HFF-Myc (cell line): ENCODE measurements at regions not wholly inside any gene's neighbourhood (a gene's known extent, or its start where the extent isn't known, plus 50 kb on each side); places are given as distances from the start of the nearest gene placed in this dataset.

ENCODE experiments used
- DNase-seq: peaks from one replicate; pipeline ENCODE4 v3.0.0-alpha.2; 2011; ENCODE audit warnings: low read depth; ENCODE audit errors: extremely low read depth
- H3K4me3 ChIP-seq: replicated peaks from 2 replicates; pipeline ENCODE4 v1.5.1; 2011; ENCODE audit warnings: low read depth, mild to moderate bottlenecking, control low read depth, low read length
- TF ChIP-seq, protein P1 (sequence below): IDR thresholded peaks from 2 replicates; pipeline ENCODE4 v1.5.1; 2012; ENCODE audit warnings: mild to moderate bottlenecking, low read depth, low read length, control low read depth; ENCODE audit errors: missing control alignments

GRCh38 chrX:40165206-40165605, 67.4 kb upstream of the BCOR start:
- TF ChIP-seq, protein P1, sequence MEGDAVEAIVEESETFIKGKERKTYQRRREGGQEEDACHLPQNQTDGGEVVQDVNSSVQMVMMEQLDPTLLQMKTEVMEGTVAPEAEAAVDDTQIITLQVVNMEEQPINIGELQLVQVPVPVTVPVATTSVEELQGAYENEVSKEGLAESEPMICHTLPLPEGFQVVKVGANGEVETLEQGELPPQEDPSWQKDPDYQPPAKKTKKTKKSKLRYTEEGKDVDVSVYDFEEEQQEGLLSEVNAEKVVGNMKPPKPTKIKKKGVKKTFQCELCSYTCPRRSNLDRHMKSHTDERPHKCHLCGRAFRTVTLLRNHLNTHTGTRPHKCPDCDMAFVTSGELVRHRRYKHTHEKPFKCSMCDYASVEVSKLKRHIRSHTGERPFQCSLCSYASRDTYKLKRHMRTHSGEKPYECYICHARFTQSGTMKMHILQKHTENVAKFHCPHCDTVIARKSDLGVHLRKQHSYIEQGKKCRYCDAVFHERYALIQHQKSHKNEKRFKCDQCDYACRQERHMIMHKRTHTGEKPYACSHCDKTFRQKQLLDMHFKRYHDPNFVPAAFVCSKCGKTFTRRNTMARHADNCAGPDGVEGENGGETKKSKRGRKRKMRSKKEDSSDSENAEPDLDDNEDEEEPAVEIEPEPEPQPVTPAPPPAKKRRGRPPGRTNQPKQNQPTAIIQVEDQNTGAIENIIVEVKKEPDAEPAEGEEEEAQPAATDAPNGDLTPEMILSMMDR = no peak
- H3K4me3 ChIP-seq = no peak overlapping the region
- no peak for DNase-seq

- TF ChIP-seq, protein P1 = no peak
- no peak overlapping the region for H3K4me3 ChIP-seq
- DNase-seq = no peak
These were observed 67.0 kb upstream of the BCOR start for GRCh38 chrX:40164751-40165150.

- peak overlapping the region; percentile 31 for H3K4me3 ChIP-seq
- no peak for DNase-seq
- TF ChIP-seq, protein P1 = no peak
These were observed 60.4 kb upstream of the BCOR start for GRCh38 chrX:40158036-40158706.

DNA sequence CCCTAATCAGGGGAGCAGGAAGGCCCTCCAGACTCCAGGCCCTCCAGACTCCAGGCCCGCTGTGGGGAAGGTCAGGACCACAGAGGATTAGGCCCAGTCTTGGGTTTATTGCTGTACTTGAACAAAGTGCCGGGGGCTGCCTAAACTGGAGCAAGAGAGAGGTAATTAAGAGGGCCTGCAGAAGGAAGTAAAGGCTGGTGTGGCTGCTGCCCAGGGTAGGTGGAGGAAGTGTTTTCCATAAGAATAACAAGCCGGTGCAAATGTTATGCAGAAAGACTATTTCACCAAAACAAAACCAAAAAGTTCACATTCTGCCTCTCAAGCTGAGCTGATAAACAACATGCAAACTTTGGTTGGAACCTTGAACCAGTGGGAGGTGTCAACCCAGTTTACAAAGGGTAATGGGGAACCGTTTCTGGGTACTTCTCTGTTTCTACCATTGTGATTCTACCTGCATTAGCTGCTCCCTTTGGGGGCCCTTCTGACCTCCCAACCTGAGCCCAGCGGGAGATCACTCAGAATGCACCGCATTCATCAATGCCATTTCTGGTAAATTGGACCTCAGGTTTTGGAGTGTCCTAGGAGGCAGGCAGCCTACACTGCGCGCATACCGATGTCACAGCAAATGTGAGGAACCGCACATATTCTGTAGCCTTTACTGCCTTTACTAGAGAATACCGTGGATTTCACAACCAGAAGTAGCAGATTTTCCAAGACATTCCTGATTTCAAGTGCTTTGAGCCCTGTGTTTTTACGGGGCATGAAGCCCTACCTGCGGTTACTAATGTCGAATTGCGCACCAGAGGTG, 59.7 kb upstream of the BCOR start:
- TF ChIP-seq, protein P1 = no peak
- peak overlapping the region; percentile 21; the same call in 1 of the 2 replicates for H3K4me3 ChIP-seq
- no peak for DNase-seq

DNA sequence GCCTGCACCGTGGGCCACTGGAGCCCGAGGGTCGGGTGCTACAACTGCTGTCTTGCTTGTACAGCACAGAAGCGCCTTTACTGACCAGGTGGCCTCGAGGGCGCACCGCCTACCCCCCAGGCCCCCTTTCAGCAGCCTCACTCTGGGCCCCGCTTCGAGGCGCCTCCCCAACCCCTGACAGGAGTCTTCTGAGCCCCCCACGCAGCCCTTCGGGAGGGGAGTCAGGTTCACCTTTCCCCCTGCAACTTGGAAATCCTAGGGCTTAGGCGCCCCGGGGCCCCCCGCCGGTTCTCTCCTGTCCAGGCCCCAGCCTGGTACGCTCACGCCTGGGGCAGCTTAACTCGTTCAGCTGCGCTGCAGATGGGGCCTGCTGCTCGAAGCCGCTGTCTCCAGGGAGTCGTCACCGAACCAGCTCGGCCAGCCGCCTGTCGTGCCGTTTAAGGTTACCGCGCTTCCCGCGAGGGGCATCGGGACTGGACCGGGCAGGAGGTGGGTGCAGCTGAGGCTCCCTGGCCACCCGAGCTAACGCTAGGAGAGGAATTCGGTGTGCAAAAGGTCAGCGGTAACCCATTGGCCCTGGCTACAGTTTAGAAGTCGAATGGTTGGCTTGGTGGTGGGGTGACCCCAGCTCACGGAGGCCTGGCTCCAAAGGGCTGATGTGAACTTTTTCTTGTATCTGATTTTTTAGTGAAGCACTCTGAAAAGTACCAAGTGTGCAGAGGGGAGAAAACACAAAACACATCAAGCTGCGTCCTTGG, 58.9 kb upstream of the BCOR start:
- H3K4me3 ChIP-seq = no peak overlapping the region
- DNase-seq = no peak
- TF ChIP-seq, protein P1 = no peak

- TF ChIP-seq, protein P1 = no peak
- DNase-seq = no peak
These were observed 58.1 kb upstream of the BCOR start for GRCh38 chrX:40155589-40156469.

More at GRCh38 chrX:40155589-40156469, 58.1 kb upstream of the BCOR start:
- peak overlapping the region; percentile 32 for H3K4me3 ChIP-seq
